Transverse colon (tissue), 4 donors: ENCODE measurements at regions not wholly inside any gene's neighbourhood (a gene's known extent, or its start where the extent isn't known, plus 50 kb on each side); places are given as distances from the start of the nearest gene placed in this dataset.

Experiments
- DNase-seq: peaks from one replicate; pipeline ENCODE4 v3.0.0-alpha.2; 2019
- H3K27ac ChIP-seq, 4 donors: fragments of 200-600 bp; sonication (generic); 2 replicates each; pipeline ENCODE4 v1.5.1; 2016 to 2018; ENCODE audit warnings: inconsistent platforms in 4 of 4
- H3K27me3 ChIP-seq: fragments of 200-600 bp; sonication (generic); 2 replicates; pipeline ENCODE4 v1.5.1; 2017; ENCODE audit warnings: inconsistent platforms
- H3K36me3 ChIP-seq, 4 donors: fragments of 200-600 bp; sonication (generic); 2 replicates each; pipeline ENCODE4 v1.5.1; 2017 to 2019; ENCODE audit warnings: inconsistent platforms in 4 of 4
- H3K4me1 ChIP-seq, 4 donors: fragments of 200-600 bp; sonication (generic); 2 replicates each; pipeline ENCODE4 v1.5.1; 2017 to 2020; ENCODE audit warnings: inconsistent platforms in 4 of 4
- H3K4me3 ChIP-seq, 4 donors: fragments of 200-600 bp; sonication (generic); 1 replicate in 1 of 4; 2 replicates in 3 of 4; pipeline versions ENCODE4 v1.5.1 to v1.6.1; 2017 to 2019; ENCODE audit warnings: inconsistent platforms in 4 of 4
- H3K9me3 ChIP-seq, 2 donors: fragments of 200-600 bp; sonication (generic); 2 replicates each; pipeline ENCODE4 v1.5.1; 2017 to 2019; ENCODE audit warnings: inconsistent platforms in 2 of 2
- EP300 ChIP-seq: sonication (generic); formaldehyde crosslinking; IDR thresholded peaks from one replicate; pipeline ENCODE4 v1.6.1; 2017; ENCODE audit warnings: antibody characterized with exemption, low read depth
- POLR2A ChIP-seq: fragments of 450-650 bp; IDR thresholded peaks from one replicate; pipeline ENCODE4 v1.6.1; 2016; ENCODE audit warnings: antibody characterized with exemption, mild to moderate bottlenecking, moderate library complexity
- POLR2AphosphoS5 ChIP-seq, 3 donors: sonication (generic); formaldehyde crosslinking; IDR thresholded peaks; one replicate each; pipeline ENCODE4 v1.6.1; 2016; ENCODE audit warnings: antibody characterized with exemption in 3 of 3
- WGBS, 2 donors: methylation state at CpG; one replicate each; pipeline ENCODE4 v1.1.5; 2018; ENCODE audit warnings: low coverage in 1 of 2; 5-methylcytosine and 5-hydroxymethylcytosine counted together
- in situ Hi-C, 4 donors: fragments of 200-750 bp; cut with MboI; loops; one replicate each; pipeline versions ENCODE4 v1.15.0 to v1.15.1; 2017; ENCODE audit warnings: low sequenced_read_pairs in 3 of 4, low pct_ligation_motif_present in 1 of 4, low pct_unique_long_range_greater_than_20kb in 1 of 4
- intact Hi-C: fragments of 100-400 bp; cut with DNase I; formaldehyde crosslinking; loops from one replicate; pipeline ENCODE4 v1.15.1; 2023; ENCODE audit warnings: low total_unique reads
- TF ChIP-seq, protein P1 (sequence below), 5 experiments: fragments of 200-600 bp in 3 of 5; fragments of 450-650 bp in 2 of 5; sonication (generic) in 3 of 5; IDR thresholded peaks; 1 replicate in 2 of 5; 2 replicates in 3 of 5; pipeline ENCODE4 v1.5.1; 2016 to 2017; ENCODE audit warnings: antibody characterized with exemption in 5 of 5, inconsistent platforms in 3 of 5, mild to moderate bottlenecking in 2 of 5, moderate library complexity in 1 of 5

DNA sequence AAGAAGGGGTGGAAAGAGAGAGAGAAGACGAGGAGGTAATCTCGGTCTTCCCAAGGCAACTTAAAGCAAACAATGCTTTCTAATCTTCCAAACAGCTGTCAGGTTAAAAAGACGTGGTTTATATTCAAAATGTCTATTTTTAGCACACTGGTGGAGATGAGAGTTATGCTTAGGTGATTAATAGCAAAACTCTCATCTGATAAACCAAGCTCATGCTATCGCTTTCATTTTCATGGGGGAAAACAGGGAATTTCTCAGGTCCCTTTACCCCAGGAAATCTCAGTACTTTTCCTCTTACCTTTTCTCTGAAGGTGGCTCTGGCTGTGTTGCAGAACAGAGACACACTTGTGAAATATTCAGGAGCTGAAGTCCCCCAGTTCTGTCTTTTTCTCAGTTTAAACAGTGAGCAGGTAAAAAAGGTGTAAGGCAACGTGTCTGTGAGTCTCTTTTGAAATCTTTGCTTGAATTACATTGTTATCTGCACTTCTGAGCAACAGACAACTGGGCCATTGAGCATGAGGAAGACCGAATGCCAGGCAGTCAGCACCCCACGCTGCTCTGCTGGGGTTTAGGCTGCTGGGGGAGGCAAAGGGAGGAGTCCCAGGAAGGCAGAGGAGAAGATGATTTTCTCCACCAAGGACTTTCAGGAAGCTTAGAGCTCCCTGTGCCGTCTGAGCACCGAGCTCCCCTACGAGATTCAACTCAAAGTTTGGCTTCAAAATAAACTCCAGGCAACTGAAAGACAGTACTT is 759.3 kb downstream of the BCL11B start:
- no peaks in the 10 kb centered on the region for H3K4me1 ChIP-seq
- 36 to 48% methylated on average over 7 to 10 of the region's 10 CpGs for WGBS, 2 donors
- H3K36me3 ChIP-seq = no peaks in the 10 kb centered on the region
- TF ChIP-seq EP300 = no peak
- TF ChIP-seq, protein P1, sequence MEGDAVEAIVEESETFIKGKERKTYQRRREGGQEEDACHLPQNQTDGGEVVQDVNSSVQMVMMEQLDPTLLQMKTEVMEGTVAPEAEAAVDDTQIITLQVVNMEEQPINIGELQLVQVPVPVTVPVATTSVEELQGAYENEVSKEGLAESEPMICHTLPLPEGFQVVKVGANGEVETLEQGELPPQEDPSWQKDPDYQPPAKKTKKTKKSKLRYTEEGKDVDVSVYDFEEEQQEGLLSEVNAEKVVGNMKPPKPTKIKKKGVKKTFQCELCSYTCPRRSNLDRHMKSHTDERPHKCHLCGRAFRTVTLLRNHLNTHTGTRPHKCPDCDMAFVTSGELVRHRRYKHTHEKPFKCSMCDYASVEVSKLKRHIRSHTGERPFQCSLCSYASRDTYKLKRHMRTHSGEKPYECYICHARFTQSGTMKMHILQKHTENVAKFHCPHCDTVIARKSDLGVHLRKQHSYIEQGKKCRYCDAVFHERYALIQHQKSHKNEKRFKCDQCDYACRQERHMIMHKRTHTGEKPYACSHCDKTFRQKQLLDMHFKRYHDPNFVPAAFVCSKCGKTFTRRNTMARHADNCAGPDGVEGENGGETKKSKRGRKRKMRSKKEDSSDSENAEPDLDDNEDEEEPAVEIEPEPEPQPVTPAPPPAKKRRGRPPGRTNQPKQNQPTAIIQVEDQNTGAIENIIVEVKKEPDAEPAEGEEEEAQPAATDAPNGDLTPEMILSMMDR (IDR thresholded peaks at IDR 0.05) = no peak
- TF ChIP-seq POLR2A = no peak
- no peak for TF ChIP-seq POLR2AphosphoS5 (IDR thresholded peaks at IDR 0.05)
- H3K9me3 ChIP-seq = no peaks in the 10 kb centered on the region
- no peak for DNase-seq
- intact Hi-C loops (no loop called here), in situ Hi-C loops (no loop called here)
- H3K27me3 ChIP-seq = no peaks in the 10 kb centered on the region
- no peak overlapping the region for H3K4me3 ChIP-seq
- no peak overlapping the region for H3K27ac ChIP-seq

DNA sequence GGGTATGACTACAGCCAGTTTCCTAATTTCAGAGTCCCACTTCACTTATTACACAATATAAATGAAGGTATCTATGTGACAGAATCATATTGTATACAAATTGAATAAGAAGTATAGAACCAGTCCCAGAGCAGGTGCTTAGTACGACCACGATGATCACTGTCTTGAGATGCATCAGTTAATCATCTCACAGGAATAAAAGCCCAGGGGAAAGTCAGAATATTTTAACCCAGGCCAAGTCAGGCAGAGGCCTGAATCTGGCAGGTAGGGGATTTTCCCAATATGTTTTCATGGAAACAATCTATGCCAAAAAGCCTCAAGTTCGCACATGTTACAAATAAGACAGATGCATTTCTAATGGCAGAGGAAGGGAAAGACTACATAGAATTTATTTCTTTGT is 758.4 kb downstream of the BCL11B start:
- TF ChIP-seq POLR2A (no peak), EP300 (no peak)
- no peak for DNase-seq
- no peaks in the 10 kb centered on the region for H3K27me3 ChIP-seq
- intact Hi-C loops = no loop called here
- no peak overlapping the region for H3K27ac ChIP-seq
- WGBS, 2 donors = 73 to 87% methylated on average over 3 of the region's 3 CpGs
- H3K4me3 ChIP-seq = no peak overlapping the region
- H3K36me3 ChIP-seq = no peaks in the 10 kb centered on the region
- in situ Hi-C loops = no loop called here
- H3K9me3 ChIP-seq = no peaks in the 10 kb centered on the region
- no peaks in the 10 kb centered on the region for H3K4me1 ChIP-seq

DNA sequence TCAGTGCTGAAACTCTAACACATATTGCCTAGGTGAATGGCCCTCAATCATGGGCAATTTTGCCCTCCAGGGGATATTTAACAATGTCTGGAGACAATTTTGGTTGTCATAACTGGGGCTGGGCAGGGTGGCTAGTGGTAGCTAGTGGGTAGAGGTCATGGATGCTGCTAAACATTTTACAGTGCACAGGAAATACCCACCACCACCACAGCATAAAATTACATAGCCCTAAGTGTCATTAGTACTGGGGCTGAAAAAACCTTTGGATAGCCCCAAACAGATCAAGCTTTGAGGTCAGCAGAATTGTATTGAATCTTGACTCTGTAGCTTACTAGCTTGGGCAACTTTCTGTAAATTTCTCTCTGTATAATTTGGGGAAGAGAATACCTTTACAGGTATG is 758.0 kb downstream of the BCL11B start:
- no peaks in the 10 kb centered on the region for H3K9me3 ChIP-seq
- TF ChIP-seq EP300 (no peak), POLR2A (no peak), POLR2AphosphoS5 (IDR thresholded peaks at IDR 0.05) (no peak)
- TF ChIP-seq, protein P1 (IDR thresholded peaks at IDR 0.05) = no peak
- H3K4me1 ChIP-seq = no peaks in the 10 kb centered on the region
- no peak overlapping the region for H3K27ac ChIP-seq
- H3K27me3 ChIP-seq = no peaks in the 10 kb centered on the region
- no peak for DNase-seq
- intact Hi-C loops = no loop called here
- no peaks in the 10 kb centered on the region for H3K36me3 ChIP-seq
- no peak overlapping the region for H3K4me3 ChIP-seq
- in situ Hi-C loops = no loop called here

DNA sequence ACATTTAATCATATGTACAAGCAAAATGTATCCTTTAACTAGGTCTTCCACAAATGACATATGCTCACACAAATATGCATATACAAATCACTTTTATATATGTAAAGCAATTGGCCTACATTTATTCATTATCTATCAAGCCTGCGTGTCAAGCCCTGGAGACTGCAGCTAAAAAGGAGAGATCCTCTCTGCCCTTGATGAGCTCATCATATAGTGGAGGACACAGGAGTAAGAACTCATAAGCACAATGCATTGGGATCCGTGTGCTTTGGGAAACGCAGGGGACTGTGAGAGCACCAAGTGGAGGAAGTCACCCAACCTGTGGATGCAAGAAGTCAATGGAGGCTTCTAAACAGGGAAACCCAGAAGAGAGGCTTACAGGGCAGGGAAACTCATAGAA is 735.7 kb downstream of the BCL11B start:
- DNase-seq = no peak
- Histone ChIP-seq H3K36me3 (no peaks in the 10 kb centered on the region), H3K4me3 (no peak overlapping the region), H3K9me3 (no peaks in the 10 kb centered on the region), H3K27me3 (no peaks in the 10 kb centered on the region), H3K27ac (no peak overlapping the region), H3K4me1 (no peaks in the 10 kb centered on the region)
- TF ChIP-seq EP300 (no peak), POLR2A (no peak), POLR2AphosphoS5 (IDR thresholded peaks at IDR 0.05) (no peak)
- TF ChIP-seq, protein P1 (IDR thresholded peaks at IDR 0.05) = no peak
- 87 to 100% methylated on average over 2 to 3 of the region's 3 CpGs for WGBS, 2 donors
- in situ Hi-C loops (no loop called here), intact Hi-C loops (loop anchor here (5.0 kb wide), 1 partner anchor 1244 kb away; no protein-coding TSS in a partner anchor)

DNA sequence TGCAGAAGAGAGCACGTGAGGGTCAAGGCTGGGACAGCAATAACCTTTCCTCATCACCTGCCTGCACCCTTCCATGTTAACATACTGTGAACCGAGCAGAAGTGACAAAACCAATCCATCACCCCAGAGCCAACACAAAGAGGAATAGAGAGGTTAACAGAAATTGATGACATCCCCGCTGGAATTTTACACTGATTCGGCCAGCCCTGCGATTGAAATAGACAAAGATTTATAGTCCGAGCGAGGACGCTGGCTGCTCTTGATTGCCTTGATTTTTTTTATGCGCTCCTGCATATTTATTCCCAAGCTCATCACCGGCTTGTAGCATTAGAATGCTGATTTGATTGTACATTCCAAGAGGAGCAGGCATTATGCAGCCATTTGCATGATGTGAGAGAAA is 729.7 kb downstream of the BCL11B start:
- no peaks in the 10 kb centered on the region for H3K9me3 ChIP-seq
- H3K36me3 ChIP-seq = no peaks in the 10 kb centered on the region
- DNase-seq = no peak
- intact Hi-C loops (no loop called here), in situ Hi-C loops (no loop called here)
- no peak overlapping the region for H3K4me3 ChIP-seq
- H3K27me3 ChIP-seq = no peaks in the 10 kb centered on the region
- no peak overlapping the region for H3K27ac ChIP-seq
- H3K4me1 ChIP-seq = no peaks in the 10 kb centered on the region
- 47 to 75% methylated on average over 7 to 10 of the region's 10 CpGs for WGBS, 2 donors
- TF ChIP-seq POLR2A (no peak), EP300 (no peak), POLR2AphosphoS5 (IDR thresholded peaks at IDR 0.05) (no peak)
- TF ChIP-seq, protein P1 (IDR thresholded peaks at IDR 0.05) = no peak
